ENCODE measurements at regions not wholly inside any gene's neighbourhood (a gene's known extent, or its start where the extent isn't known, plus 50 kb on each side); places are given as distances from the start of the nearest gene placed in this dataset.
"Not testable (repeated sequence)": the region's sequence is repeated elsewhere in the genome, so short reads cannot be mapped to it uniquely, and the experiment has no call there.

DNA sequence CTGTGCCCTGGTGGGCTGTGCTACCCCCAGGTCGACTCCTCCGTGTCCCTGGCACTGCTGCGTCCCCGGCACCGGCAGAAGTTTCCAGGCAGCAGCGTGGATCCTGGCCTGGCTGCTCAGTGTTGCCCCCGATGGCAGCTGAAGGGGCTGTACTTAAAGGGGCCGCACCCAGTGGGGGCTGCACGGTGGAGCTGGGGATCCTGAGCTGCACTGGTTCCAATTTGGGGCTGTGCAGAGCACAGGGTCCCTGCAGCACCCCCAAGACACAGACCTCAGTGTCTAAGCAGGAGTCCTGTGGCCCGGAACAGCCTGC lies 253.8 kb downstream of the ANKRD30B start:
- not testable (repeated sequence) for TF ChIP-seq POLR2A (IDR thresholded peaks at IDR 0.05)
- TF ChIP-seq, protein P1, sequence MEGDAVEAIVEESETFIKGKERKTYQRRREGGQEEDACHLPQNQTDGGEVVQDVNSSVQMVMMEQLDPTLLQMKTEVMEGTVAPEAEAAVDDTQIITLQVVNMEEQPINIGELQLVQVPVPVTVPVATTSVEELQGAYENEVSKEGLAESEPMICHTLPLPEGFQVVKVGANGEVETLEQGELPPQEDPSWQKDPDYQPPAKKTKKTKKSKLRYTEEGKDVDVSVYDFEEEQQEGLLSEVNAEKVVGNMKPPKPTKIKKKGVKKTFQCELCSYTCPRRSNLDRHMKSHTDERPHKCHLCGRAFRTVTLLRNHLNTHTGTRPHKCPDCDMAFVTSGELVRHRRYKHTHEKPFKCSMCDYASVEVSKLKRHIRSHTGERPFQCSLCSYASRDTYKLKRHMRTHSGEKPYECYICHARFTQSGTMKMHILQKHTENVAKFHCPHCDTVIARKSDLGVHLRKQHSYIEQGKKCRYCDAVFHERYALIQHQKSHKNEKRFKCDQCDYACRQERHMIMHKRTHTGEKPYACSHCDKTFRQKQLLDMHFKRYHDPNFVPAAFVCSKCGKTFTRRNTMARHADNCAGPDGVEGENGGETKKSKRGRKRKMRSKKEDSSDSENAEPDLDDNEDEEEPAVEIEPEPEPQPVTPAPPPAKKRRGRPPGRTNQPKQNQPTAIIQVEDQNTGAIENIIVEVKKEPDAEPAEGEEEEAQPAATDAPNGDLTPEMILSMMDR (IDR thresholded peaks at IDR 0.05), result not testable (repeated sequence)

Data from esophagus squamous epithelium (tissue), 4 donors.